ENCODE measurements at regions not wholly inside any gene's neighbourhood (a gene's known extent, or its start where the extent isn't known, plus 50 kb on each side); places are given as distances from the start of the nearest gene placed in this dataset.

GRCh38 chr11:92782806-92783205 lies 186.6 kb upstream of the MTNR1B start:
- Histone ChIP-seq H3K4me1 (no peaks in the 10 kb centered on the region), H3K36me3 (replicated peaks in 1 of 2; ENCODE audit: insufficient read depth in 1 of 2, low read depth in 2 of 2) (no peaks in the 10 kb centered on the region), H3K9me3 (no peaks in the 10 kb centered on the region), H3K27me3 (no peaks in the 10 kb centered on the region), H3K4me3 (no peak overlapping the region), H3K27ac (no peak overlapping the region)
- no peak for ATAC-seq
- TF ChIP-seq CTCF (IDR thresholded peaks at IDR 0.05) (no peak), POLR2A (IDR thresholded peaks at IDR 0.05) (no peak)
- DNase-seq: no peak
- intact Hi-C loops (cut with DNase I): no loop called here
- 78 to 81% methylated on average over 5 of the region's 5 CpGs for WGBS, 2 donors

- WGBS, 2 donors: 33 to 43% methylated on average over 6 of the region's 6 CpGs
- no peaks in the 10 kb centered on the region for H3K4me1 ChIP-seq
- TF ChIP-seq CTCF (IDR thresholded peaks at IDR 0.05) (no peak), POLR2A (IDR thresholded peaks at IDR 0.05) (no peak)
- no peak overlapping the region for H3K27ac ChIP-seq
- ATAC-seq (no peak), DNase-seq (no peak)
- intact Hi-C loops (cut with DNase I): no loop called here
- no peak overlapping the region for H3K4me3 ChIP-seq
- no peaks in the 10 kb centered on the region for H3K36me3 ChIP-seq (replicated peaks in 1 of 2; ENCODE audit: insufficient read depth in 1 of 2, low read depth in 2 of 2)
- no peaks in the 10 kb centered on the region for H3K9me3 ChIP-seq
- H3K27me3 ChIP-seq: no peaks in the 10 kb centered on the region
These were observed 185.1 kb upstream of the MTNR1B start for GRCh38 chr11:92784331-92784730.

GRCh38 chr11:92787638-92788037 lies 181.8 kb upstream of the MTNR1B start:
- no peaks in the 10 kb centered on the region for H3K27me3 ChIP-seq
- no peaks in the 10 kb centered on the region for H3K36me3 ChIP-seq (replicated peaks in 1 of 2; ENCODE audit: insufficient read depth in 1 of 2, low read depth in 2 of 2)
- no peak for ATAC-seq
- no peak for DNase-seq
- H3K4me1 ChIP-seq: no peaks in the 10 kb centered on the region
- no peak overlapping the region for H3K27ac ChIP-seq
- H3K4me3 ChIP-seq: no peak overlapping the region
- no peaks in the 10 kb centered on the region for H3K9me3 ChIP-seq
- intact Hi-C loops (cut with DNase I): no loop called here
- no peak for TF ChIP-seq CTCF (IDR thresholded peaks at IDR 0.05)
- 52 to 64% methylated on average over 2 of the region's 2 CpGs for WGBS, 2 donors

GRCh38 chr11:92789761-92790160 lies 179.7 kb upstream of the MTNR1B start:
- ATAC-seq: no peak
- Histone ChIP-seq H3K27me3 (no peaks in the 10 kb centered on the region), H3K4me1 (no peaks in the 10 kb centered on the region), H3K27ac (no peak overlapping the region), H3K9me3 (no peaks in the 10 kb centered on the region), H3K4me3 (no peak overlapping the region), H3K36me3 (replicated peaks in 1 of 2; ENCODE audit: insufficient read depth in 1 of 2, low read depth in 2 of 2) (no peaks in the 10 kb centered on the region)
- intact Hi-C loops (cut with DNase I): no loop called here
- DNase-seq: no peak
- 70 to 88% methylated on average over 9 of the region's 9 CpGs for WGBS, 2 donors
- no peak for TF ChIP-seq POLR2A (IDR thresholded peaks at IDR 0.05)
- TF ChIP-seq CTCF (IDR thresholded peaks at IDR 0.05): no peak

GRCh38 chr11:92790366-92790765 lies 179.1 kb upstream of the MTNR1B start:
- TF ChIP-seq POLR2A (IDR thresholded peaks at IDR 0.05) (no peak), CTCF (IDR thresholded peaks at IDR 0.05) (no peak)
- no peak overlapping the region for H3K4me3 ChIP-seq
- intact Hi-C loops (cut with DNase I): no loop called here
- DNase-seq (no peak), ATAC-seq (no peak)
- H3K27ac ChIP-seq: no peak overlapping the region
- 32 to 38% methylated on average over 1 of the region's 1 CpG for WGBS, 2 donors
- H3K36me3 ChIP-seq (replicated peaks in 1 of 2; ENCODE audit: insufficient read depth in 1 of 2, low read depth in 2 of 2): no peaks in the 10 kb centered on the region
- H3K9me3 ChIP-seq: no peaks in the 10 kb centered on the region
- no peaks in the 10 kb centered on the region for H3K4me1 ChIP-seq
- H3K27me3 ChIP-seq: no peaks in the 10 kb centered on the region

Measured in body of pancreas (tissue), 4 donors.